HG03039 (cell line): ENCODE measurements at regions not wholly inside any gene's neighbourhood (a gene's known extent, or its start where the extent isn't known, plus 50 kb on each side); places are given as distances from the start of the nearest gene placed in this dataset.

Experiments
- ATAC-seq: cut with Tn5 transposase; IDR thresholded peaks from one replicate; pipeline ENCODE4 v1.9.1; 2021; ENCODE audit warnings: mild to moderate bottlenecking, moderate library complexity; ENCODE audit not compliant: unreplicated experiment

- ATAC-seq, result no peak
Observed at GRCh38 chr11:81476345-81476744, 1257.3 kb downstream of the FAM181B start.

GRCh38 chr11:81472646-81473045 lies 1261.0 kb downstream of the FAM181B start:
- no peak for ATAC-seq

GRCh38 chr11:81470446-81470845 lies 1263.2 kb downstream of the FAM181B start:
- ATAC-seq, result no peak

- ATAC-seq, result no peak
Observed at GRCh38 chr11:81459766-81460306, 1273.8 kb downstream of the FAM181B start.

- no peak for ATAC-seq
Observed at GRCh38 chr11:81449588-81450156, 1284.0 kb downstream of the FAM181B start.

- ATAC-seq, result no peak
Observed at GRCh38 chr11:81444297-81444696, 1289.4 kb downstream of the FAM181B start.

GRCh38 chr11:81432333-81432732 lies 1301.3 kb downstream of the FAM181B start:
- ATAC-seq, result no peak

GRCh38 chr11:81424822-81425221 lies 1308.8 kb downstream of the FAM181B start:
- ATAC-seq, result no peak

- ATAC-seq, result no peak
Observed at GRCh38 chr11:81422402-81422801, 1311.3 kb downstream of the FAM181B start.

- ATAC-seq, result no peak
Observed at GRCh38 chr11:81421251-81421860, 1312.3 kb downstream of the FAM181B start.

- ATAC-seq, result no peak
Observed at GRCh38 chr11:81420668-81421250, 1312.9 kb downstream of the FAM181B start.

GRCh38 chr11:81397316-81397715 lies 1336.3 kb downstream of the FAM181B start:
- no peak for ATAC-seq

GRCh38 chr11:81394311-81394710 lies 1339.4 kb downstream of the FAM181B start:
- no peak for ATAC-seq

- ATAC-seq, result no peak
Observed at GRCh38 chr11:81388326-81388725, 1345.3 kb downstream of the FAM181B start.

GRCh38 chr11:81380395-81380794 lies 1353.3 kb downstream of the FAM181B start:
- no peak for ATAC-seq

GRCh38 chr11:81377418-81377817 lies 1356.2 kb downstream of the FAM181B start:
- ATAC-seq, result no peak

- no peak for ATAC-seq
Observed at GRCh38 chr11:81373986-81374385, 1359.7 kb downstream of the FAM181B start.

- no peak for ATAC-seq
Observed at GRCh38 chr11:81368192-81368591, 1365.5 kb downstream of the FAM181B start.

GRCh38 chr11:81365496-81365895 lies 1368.2 kb downstream of the FAM181B start:
- ATAC-seq, result no peak

GRCh38 chr11:81359476-81359875 lies 1374.2 kb downstream of the FAM181B start:
- ATAC-seq, result no peak

- no peak for ATAC-seq
Observed at GRCh38 chr11:81345609-81346008, 1388.1 kb downstream of the FAM181B start.

- no peak for ATAC-seq
Observed at GRCh38 chr11:81342966-81343365, 1390.7 kb downstream of the FAM181B start.
